ENCODE measurements at regions not wholly inside any gene's neighbourhood (a gene's known extent, or its start where the extent isn't known, plus 50 kb on each side); places are given as distances from the start of the nearest gene placed in this dataset.

- TF ChIP-seq POLR2A (IDR thresholded peaks at IDR 0.05) = no peak
- no peak for TF ChIP-seq CTCF (IDR thresholded peaks at IDR 0.05)
- TF ChIP-seq POLR2AphosphoS5 (IDR thresholded peaks at IDR 0.05) = no peak
These were observed 186.3 kb upstream of the SOX9 start for GRCh38 chr17:71934520-71934919.

GRCh38 chr17:71935341-71935740 is 185.5 kb upstream of the SOX9 start:
- TF ChIP-seq POLR2A (IDR thresholded peaks at IDR 0.05) (no peak), CTCF (IDR thresholded peaks at IDR 0.05) (no peak), POLR2AphosphoS5 (IDR thresholded peaks at IDR 0.05) (no peak)
- Histone ChIP-seq H3K4me3 (no peak overlapping the region), H3K27ac (no peak overlapping the region), H3K36me3 (no peaks in the 10 kb centered on the region), H3K4me1 (replicated peaks) (no peaks in the 10 kb centered on the region), H3K9me3 (no peaks in the 10 kb centered on the region), H3K27me3 (replicated peaks; ENCODE audit: insufficient read depth) (no peaks in the 10 kb centered on the region)
- WGBS = 88% methylated on average over 2 of the region's 2 CpGs
- no peak for DNase-seq (ENCODE audit: low spot score)
- intact Hi-C loops (cut with DNase I) = no loop called here

More at GRCh38 chr17:71934520-71934919, 186.3 kb upstream of the SOX9 start:
- Histone ChIP-seq H3K4me3 (no peak overlapping the region), H3K27me3 (replicated peaks; ENCODE audit: insufficient read depth) (no peaks in the 10 kb centered on the region), H3K36me3 (no peaks in the 10 kb centered on the region), H3K4me1 (replicated peaks) (no peaks in the 10 kb centered on the region), H3K9me3 (no peaks in the 10 kb centered on the region), H3K27ac (no peak overlapping the region)
- WGBS = 90% methylated on average over 2 of the region's 2 CpGs
- intact Hi-C loops (cut with DNase I) = no loop called here
- DNase-seq (ENCODE audit: low spot score) = no peak

GRCh38 chr17:71936977-71937376 is 183.8 kb upstream of the SOX9 start:
- no peak for DNase-seq (ENCODE audit: low spot score)
- Histone ChIP-seq H3K27me3 (replicated peaks; ENCODE audit: insufficient read depth) (no peaks in the 10 kb centered on the region), H3K9me3 (no peaks in the 10 kb centered on the region), H3K36me3 (no peaks in the 10 kb centered on the region), H3K27ac (no peak overlapping the region), H3K4me3 (no peak overlapping the region), H3K4me1 (replicated peaks) (peaks cover 4% of the 10 kb centered on the region)
- no peak for TF ChIP-seq POLR2A (IDR thresholded peaks at IDR 0.05)
- 87% methylated on average over 2 of the region's 2 CpGs for WGBS
- intact Hi-C loops (cut with DNase I) = no loop called here

- no peak for DNase-seq (ENCODE audit: low spot score)
- no peak for TF ChIP-seq POLR2AphosphoS5 (IDR thresholded peaks at IDR 0.05)
- TF ChIP-seq POLR2A (IDR thresholded peaks at IDR 0.05) = no peak
- no peaks in the 10 kb centered on the region for H3K36me3 ChIP-seq
- peaks cover 4% of the 10 kb centered on the region for H3K4me1 ChIP-seq (replicated peaks)
- intact Hi-C loops (cut with DNase I) = no loop called here
- H3K4me3 ChIP-seq = no peak overlapping the region
- H3K27ac ChIP-seq = no peak overlapping the region
- H3K27me3 ChIP-seq (replicated peaks; ENCODE audit: insufficient read depth) = no peaks in the 10 kb centered on the region
- H3K9me3 ChIP-seq = no peaks in the 10 kb centered on the region
- WGBS = 24% methylated on average over 2 of the region's 2 CpGs
These were observed 182.9 kb upstream of the SOX9 start for GRCh38 chr17:71937914-71938313.

- no peaks in the 10 kb centered on the region for H3K36me3 ChIP-seq
- intact Hi-C loops (cut with DNase I) = no loop called here
- WGBS = 60% methylated on average over 9 of the region's 9 CpGs
- H3K27ac ChIP-seq = no peak overlapping the region
- H3K27me3 ChIP-seq (replicated peaks; ENCODE audit: insufficient read depth) = no peaks in the 10 kb centered on the region
- no peaks in the 10 kb centered on the region for H3K9me3 ChIP-seq
- no peak overlapping the region for H3K4me3 ChIP-seq
- peaks cover 4% of the 10 kb centered on the region for H3K4me1 ChIP-seq (replicated peaks)
- no peak for TF ChIP-seq CTCF (IDR thresholded peaks at IDR 0.05)
- TF ChIP-seq POLR2AphosphoS5 (IDR thresholded peaks at IDR 0.05) = no peak
- no peak for TF ChIP-seq POLR2A (IDR thresholded peaks at IDR 0.05)
- DNase-seq (ENCODE audit: low spot score) = no peak
These were observed 182.3 kb upstream of the SOX9 start for GRCh38 chr17:71938340-71939010.

- no peaks in the 10 kb centered on the region for H3K27me3 ChIP-seq (replicated peaks; ENCODE audit: insufficient read depth)
- H3K27ac ChIP-seq = no peak overlapping the region
- no peak for DNase-seq (ENCODE audit: low spot score)
- H3K4me3 ChIP-seq = no peak overlapping the region
- intact Hi-C loops (cut with DNase I) = no loop called here
- WGBS = 26% methylated on average over 2 of the region's 2 CpGs
- H3K36me3 ChIP-seq = no peaks in the 10 kb centered on the region
- H3K9me3 ChIP-seq = no peaks in the 10 kb centered on the region
- no peak for TF ChIP-seq POLR2AphosphoS5 (IDR thresholded peaks at IDR 0.05)
- no peak for TF ChIP-seq CTCF (IDR thresholded peaks at IDR 0.05)
- no peak for TF ChIP-seq POLR2A (IDR thresholded peaks at IDR 0.05)
- H3K4me1 ChIP-seq (replicated peaks) = peaks cover 4% of the 10 kb centered on the region
These were observed 178.9 kb upstream of the SOX9 start for GRCh38 chr17:71941920-71942319.
